CD14-positive monocyte (primary cell): ENCODE measurements at regions not wholly inside any gene's neighbourhood (a gene's known extent, or its start where the extent isn't known, plus 50 kb on each side); places are given as distances from the start of the nearest gene placed in this dataset.

Experiments used
- DNase-seq, 3 donors: peaks; one replicate each; pipeline ENCODE4 v3.0.0-alpha.2; 2011 to 2022
- H2AFZ ChIP-seq: 2 replicates; pipeline ENCODE4 v1.6.0; 2012; ENCODE audit warnings: mild to moderate bottlenecking, low read depth, low read length, inconsistent platforms; ENCODE audit not compliant: insufficient read depth, poor library complexity, severe bottlenecking
- H3K27ac ChIP-seq, 2 donors: 1 replicate in 1 of 2; 2 replicates in 1 of 2; pipeline ENCODE4 v1.5.1; 2012 to 2013; ENCODE audit warnings: low read length in 2 of 2, control low read depth in 1 of 2, inconsistent platforms in 1 of 2, low read depth in 1 of 2, mild to moderate bottlenecking in 1 of 2
- H3K27me3 ChIP-seq, 2 donors: one replicate each; pipeline versions ENCODE4 v1.6.0 to v1.6.1; 2011 to 2013; ENCODE audit warnings: low read length in 2 of 2; ENCODE audit not compliant: control insufficient read depth in 2 of 2, insufficient read depth in 2 of 2
- H3K36me3 ChIP-seq, 2 donors: replicated peaks in 1 of 2; 1 replicate in 1 of 2; 2 replicates in 1 of 2; pipeline versions ENCODE4 v1.5.1 to v1.6.1; 2012 to 2013; ENCODE audit warnings: low read length in 2 of 2, control low read depth in 1 of 2, inconsistent platforms in 1 of 2, mild to moderate bottlenecking in 1 of 2; ENCODE audit not compliant: insufficient read depth in 2 of 2, control insufficient read depth in 1 of 2
- H3K4me1 ChIP-seq, 2 donors: 1 replicate in 1 of 2; 2 replicates in 1 of 2; pipeline versions ENCODE4 v1.5.1 to v1.6.1; 2012 to 2013; ENCODE audit warnings: low read length in 2 of 2, control low read depth in 1 of 2, inconsistent platforms in 1 of 2, mild to moderate bottlenecking in 1 of 2, moderate library complexity in 1 of 2; ENCODE audit not compliant: insufficient read depth in 2 of 2, control insufficient read depth in 1 of 2
- H3K4me2 ChIP-seq: replicated peaks from 2 replicates; pipeline ENCODE3; 2012; ENCODE audit warnings: low read length, moderate library complexity, mild to moderate bottlenecking; ENCODE audit not compliant: poor library complexity, severe bottlenecking; ENCODE audit errors: extremely low read depth
- H3K4me3 ChIP-seq, 3 experiments: fragments of 200-600 bp in 1 of 3; sonication (generic) in 1 of 3; replicated peaks in 1 of 3; 1 replicate in 2 of 3; 2 replicates in 1 of 3; pipeline ENCODE4 v1.5.1; 2011 to 2013; ENCODE audit warnings: low read length in 3 of 3, mild to moderate bottlenecking in 3 of 3, control low read depth in 2 of 3, low read depth in 2 of 3, inconsistent platforms in 1 of 3, moderate library complexity in 1 of 3
- H3K79me2 ChIP-seq: 2 replicates; pipeline ENCODE4 v1.6.0; 2012; ENCODE audit warnings: mild to moderate bottlenecking, control low read depth, inconsistent platforms, low read length, moderate library complexity; ENCODE audit not compliant: insufficient read depth
- H3K9ac ChIP-seq: 2 replicates; pipeline ENCODE4 v1.6.0; 2017; ENCODE audit warnings: low read length, mild to moderate bottlenecking; ENCODE audit not compliant: insufficient read depth, poor library complexity, severe bottlenecking
- H3K9me3 ChIP-seq, 2 donors: replicated peaks in 1 of 2; 1 replicate in 1 of 2; 2 replicates in 1 of 2; pipeline versions ENCODE4 v1.5.1 to v1.6.1; 2012 to 2013; ENCODE audit warnings: low read length in 2 of 2, control low read depth in 1 of 2; ENCODE audit not compliant: control insufficient read depth in 1 of 2, insufficient read depth in 1 of 2
- H4K20me1 ChIP-seq: 2 replicates; pipeline ENCODE4 v1.6.0; 2012; ENCODE audit warnings: mild to moderate bottlenecking, low read length, control low read depth, moderate library complexity; ENCODE audit not compliant: insufficient read depth
- H3K27ac Mint-ChIP-seq, 7 donors: one replicate each; pipeline ENCODE4 v1.8.0; 2020; ENCODE audit warnings: mild to moderate bottlenecking in 7 of 7, mixed read lengths in 7 of 7, moderate library complexity in 6 of 7, inconsistent platforms in 2 of 7
- H3K27me3 Mint-ChIP-seq, 3 donors: one replicate each; pipeline ENCODE4 v1.8.0; 2021 to 2022; ENCODE audit warnings: low read depth in 3 of 3, mild to moderate bottlenecking in 3 of 3, mixed read lengths in 3 of 3, moderate library complexity in 3 of 3, inconsistent platforms in 1 of 3
- H3K36me3 Mint-ChIP-seq, 2 donors: one replicate each; pipeline ENCODE4 v1.8.0; 2020; ENCODE audit warnings: mixed read lengths in 2 of 2, inconsistent platforms in 1 of 2, mild to moderate bottlenecking in 1 of 2
- H3K4me1 Mint-ChIP-seq: one replicate; pipeline ENCODE4 v1.8.0; 2020; ENCODE audit warnings: mild to moderate bottlenecking, mixed read lengths
- H3K4me3 Mint-ChIP-seq, 2 donors: one replicate each; pipeline ENCODE4 v1.8.0; 2020; ENCODE audit warnings: mild to moderate bottlenecking in 2 of 2, mixed read lengths in 2 of 2, moderate library complexity in 1 of 2
- H3K9me3 Mint-ChIP-seq, 7 donors: one replicate each; pipeline ENCODE4 v1.8.0; 2020 to 2022; ENCODE audit warnings: mixed read lengths in 7 of 7, mild to moderate bottlenecking in 6 of 7, moderate library complexity in 6 of 7, inconsistent platforms in 2 of 7
- CTCF ChIP-seq: fragments of 200-600 bp; IDR thresholded peaks from one replicate; pipeline ENCODE4 v1.8.0; 2022; ENCODE audit warnings: antibody characterized with exemption, mild to moderate bottlenecking
- WGBS: methylation state at CpG from one replicate; pipeline ENCODE4 v1.1.5; 2013; ENCODE audit warnings: missing lambda C conversion rate; ENCODE audit not compliant: insufficient coverage; 5-methylcytosine and 5-hydroxymethylcytosine counted together
- intact Hi-C, 2 donors: fragments of 100-400 bp; cut with micrococcal nuclease; formaldehyde crosslinking; loops; one replicate each; pipeline versions ENCODE4 v1.15.0 to v1.15.1; 2023

GRCh38 chr15:70532531-70533186 lies 230.7 kb downstream of the UACA start:
- Histone ChIP-seq H3K9me3 (no peaks in the 10 kb centered on the region), H3K27ac (no peak overlapping the region), H3K9ac (no peak overlapping the region), H3K4me3 (no peak overlapping the region), H3K4me2 (no peak overlapping the region), H3K4me1 (peaks cover 33 to 38% of the 10 kb centered on the region in 2 donors), H3K79me2 (no peaks in the 10 kb centered on the region), H2AFZ (no peak overlapping the region), H4K20me1 (no peaks in the 10 kb centered on the region), H3K27me3 (no peaks in the 10 kb centered on the region), H3K36me3 (no peaks in the 10 kb centered on the region)
- H3K27ac Mint-ChIP-seq, result no peak overlapping the region
- DNase-seq, result no peak
- H3K36me3 Mint-ChIP-seq, result peaks cover 0 to 3% of the 10 kb centered on the region in 2 donors
- WGBS, result 100% methylated on average over 2 of the region's 5 CpGs
- H3K27me3 Mint-ChIP-seq, result peaks cover 0 to 4% (median 4%) of the 10 kb centered on the region in 3 donors
- H3K4me1 Mint-ChIP-seq, result peaks cover 38% of the 10 kb centered on the region
- no peak overlapping the region for H3K4me3 Mint-ChIP-seq
- H3K9me3 Mint-ChIP-seq, result peaks cover 0 to 4% (median 0%) of the 10 kb centered on the region in 7 donors
- intact Hi-C loops, result no loop called here
- no peak for TF ChIP-seq CTCF

- no peak overlapping the region for H3K4me3 Mint-ChIP-seq
- peaks cover 0 to 3% of the 10 kb centered on the region in 2 donors for H3K36me3 Mint-ChIP-seq
- no peak overlapping the region for H3K27ac Mint-ChIP-seq
These were observed 231.8 kb downstream of the UACA start for GRCh38 chr15:70531576-70531975.

More at GRCh38 chr15:70531576-70531975, 231.8 kb downstream of the UACA start:
- Histone ChIP-seq H3K36me3 (no peaks in the 10 kb centered on the region), H3K4me3 (no peak overlapping the region), H2AFZ (no peak overlapping the region), H3K27me3 (no peaks in the 10 kb centered on the region), H3K79me2 (no peaks in the 10 kb centered on the region), H3K4me1 (peaks cover 42 to 49% of the 10 kb centered on the region in 2 donors), H3K27ac (no peak overlapping the region), H3K9me3 (no peaks in the 10 kb centered on the region), H3K9ac (no peak overlapping the region), H4K20me1 (no peaks in the 10 kb centered on the region), H3K4me2 (no peak overlapping the region)
- DNase-seq, result no peak
- TF ChIP-seq CTCF, result no peak
- intact Hi-C loops, result no loop called here
- peaks cover 0 to 4% (median 0%) of the 10 kb centered on the region in 7 donors for H3K9me3 Mint-ChIP-seq
- peaks cover 0 to 4% (median 4%) of the 10 kb centered on the region in 3 donors for H3K27me3 Mint-ChIP-seq
- H3K4me1 Mint-ChIP-seq, result peaks cover 49% of the 10 kb centered on the region
- WGBS, result 87% methylated on average over 2 of the region's 2 CpGs
